ENCODE measurements at regions not wholly inside any gene's neighbourhood (a gene's known extent, or its start where the extent isn't known, plus 50 kb on each side); places are given as distances from the start of the nearest gene placed in this dataset.

DNA sequence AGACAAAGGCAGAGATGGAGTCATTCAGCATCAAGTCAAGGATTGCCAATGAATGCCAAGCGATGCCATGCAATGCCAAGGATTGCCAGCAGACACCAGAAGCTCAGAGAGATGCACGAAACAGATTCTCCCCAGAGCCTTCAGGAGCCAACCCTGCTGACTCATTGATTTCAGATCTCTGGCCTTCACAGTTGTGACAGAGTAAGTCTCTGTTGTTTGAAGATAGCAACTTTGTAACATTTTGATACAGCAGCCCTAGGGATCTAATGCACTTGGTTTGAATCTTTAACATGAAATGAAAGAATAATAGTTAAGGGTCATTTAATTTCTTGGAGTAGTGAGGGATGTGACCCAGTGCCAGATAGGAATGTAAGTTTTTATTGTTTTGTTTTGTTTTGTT lies 287.4 kb upstream of the RUNX1 start:
- intact Hi-C loops (cut with micrococcal nuclease; ENCODE audit: unreplicated experiment): no loop called here
- no peak overlapping the region for H3K27ac ChIP-seq (ENCODE audit: low read length)
- BruUV-seq (replicated peaks): no TSS peak
- H3K4me1 ChIP-seq (ENCODE audit: control insufficient read depth, insufficient read depth, low read length): no peaks in the 10 kb centered on the region
- ChIA-PET POLR2A (no interaction called here), CTCF (no interaction called here)
- no peaks in the 10 kb centered on the region for H3K9me3 ChIP-seq (ENCODE audit: control insufficient read depth, insufficient read depth, low read depth, low read length)
- H3K4me3 ChIP-seq (ENCODE audit: low read depth in 2 of 2, low read length in 2 of 2): no peak overlapping the region
- in situ Hi-C loops (cut with HindIII; ENCODE audit: low pct_unique_long_range_greater_than_20kb, low sequenced_read_pairs): no loop called here
- TF ChIP-seq SIN3A (IDR thresholded peaks at IDR 0.05; ENCODE audit: borderline replicate concordance, insufficient read depth, low read depth, low read length) (no peak), CTCF (IDR thresholded peaks at IDR 0.05) (no peak), REST (IDR thresholded peaks at IDR 0.05; ENCODE audit: insufficient read depth in 1 of 2, low read depth in 2 of 2, low read length in 1 of 2) (no peak), POLR2AphosphoS5 (IDR thresholded peaks at IDR 0.05; ENCODE audit: low read depth, low read length) (no peak), TCF7L2 (IDR thresholded peaks at IDR 0.05; ENCODE audit: low read depth, low read length) (no peak)
- H3K27me3 ChIP-seq (ENCODE audit: control insufficient read depth, insufficient read depth, low read length): no peaks in the 10 kb centered on the region
- ATAC-seq: no peak
- no peak for DNase-seq (ENCODE audit: low read depth, low spot score)
- no peaks in the 10 kb centered on the region for H3K36me3 ChIP-seq (ENCODE audit: control insufficient read depth, insufficient read depth, low read length)

DNA sequence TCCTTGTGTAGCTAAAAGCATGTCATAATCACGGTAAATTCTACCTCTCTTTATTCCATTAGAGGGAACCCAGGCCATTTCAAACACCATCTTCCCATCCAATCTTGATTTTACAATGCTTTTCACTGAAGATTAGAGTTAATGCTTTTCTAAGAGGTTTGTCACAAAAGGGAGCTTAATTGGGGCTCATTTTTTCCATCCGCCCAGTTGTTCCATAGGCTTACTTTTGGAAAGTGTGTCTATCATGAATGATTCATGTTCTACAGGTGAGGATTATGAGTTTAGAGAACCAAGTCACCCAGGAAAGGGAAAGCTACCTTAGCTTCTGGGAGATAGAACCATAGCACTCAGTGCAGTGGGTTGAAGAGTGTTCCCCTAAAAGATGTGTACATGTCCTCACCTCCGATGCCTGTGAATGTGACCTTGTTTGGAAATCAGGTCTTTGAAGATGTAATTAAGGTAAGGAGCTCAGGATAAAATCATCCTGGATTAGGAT lies 286.9 kb upstream of the RUNX1 start:
- no peak for ATAC-seq

More for the DNA sequence above, 286.9 kb upstream of the RUNX1 start:
- POLR2A ChIA-PET: no interaction called here
- CTCF ChIA-PET: no interaction called here
- Histone ChIP-seq H3K36me3 (ENCODE audit: control insufficient read depth, insufficient read depth, low read length) (no peaks in the 10 kb centered on the region), H3K27ac (ENCODE audit: low read length) (no peak overlapping the region), H3K4me3 (ENCODE audit: low read depth in 2 of 2, low read length in 2 of 2) (no peak overlapping the region), H3K4me1 (ENCODE audit: control insufficient read depth, insufficient read depth, low read length) (no peaks in the 10 kb centered on the region), H3K9me3 (ENCODE audit: control insufficient read depth, insufficient read depth, low read depth, low read length) (no peaks in the 10 kb centered on the region), H3K27me3 (ENCODE audit: control insufficient read depth, insufficient read depth, low read length) (no peaks in the 10 kb centered on the region)
- TF ChIP-seq CTCF (IDR thresholded peaks at IDR 0.05): no peak
- no peak for TF ChIP-seq REST (IDR thresholded peaks at IDR 0.05; ENCODE audit: insufficient read depth in 1 of 2, low read depth in 2 of 2, low read length in 1 of 2)
- no peak for TF ChIP-seq SIN3A (IDR thresholded peaks at IDR 0.05; ENCODE audit: borderline replicate concordance, insufficient read depth, low read depth, low read length)
- no peak for TF ChIP-seq POLR2AphosphoS5 (IDR thresholded peaks at IDR 0.05; ENCODE audit: low read depth, low read length)
- TF ChIP-seq TCF7L2 (IDR thresholded peaks at IDR 0.05; ENCODE audit: low read depth, low read length): no peak
- intact Hi-C loops (cut with micrococcal nuclease; ENCODE audit: unreplicated experiment) (no loop called here), in situ Hi-C loops (cut with HindIII; ENCODE audit: low pct_unique_long_range_greater_than_20kb, low sequenced_read_pairs) (no loop called here)
- DNase-seq (ENCODE audit: low read depth, low spot score): no peak
- BruUV-seq (replicated peaks): no TSS peak
